PC-9 (cell line): ENCODE measurements at regions not wholly inside any gene's neighbourhood (a gene's known extent, or its start where the extent isn't known, plus 50 kb on each side); places are given as distances from the start of the nearest gene placed in this dataset.

ENCODE experiments used
- CTCF ChIP-seq: fragments of 200-600 bp; sonication (generic); conservative IDR thresholded peaks from 2 replicates; pipeline ENCODE4 v1.6.1; 2017; ENCODE audit warnings: mixed run types, antibody characterized with exemption, mild to moderate bottlenecking, moderate library complexity
- EZH2 ChIP-seq: fragments of 200-600 bp; sonication (generic); IDR thresholded peaks from 2 replicates; pipeline ENCODE4 v1.8.0; 2017; ENCODE audit warnings: antibody characterized with exemption, low read depth

GRCh38 chr13:40204246-40204645, 462.2 kb downstream of the FOXO1 start:
- TF ChIP-seq CTCF (no peak), EZH2 (no peak)
